DMS79 (cell line): ENCODE measurements at regions not wholly inside any gene's neighbourhood (a gene's known extent, or its start where the extent isn't known, plus 50 kb on each side); places are given as distances from the start of the nearest gene placed in this dataset.
"Not testable (repeated sequence)": the region's sequence is repeated elsewhere in the genome, so short reads cannot be mapped to it uniquely, and the experiment has no call there.

Experiments used
- DNase-seq: peaks from one replicate; lab custom pipeline; 2025; lab: John Stamatoyannopoulos, UW

DNA sequence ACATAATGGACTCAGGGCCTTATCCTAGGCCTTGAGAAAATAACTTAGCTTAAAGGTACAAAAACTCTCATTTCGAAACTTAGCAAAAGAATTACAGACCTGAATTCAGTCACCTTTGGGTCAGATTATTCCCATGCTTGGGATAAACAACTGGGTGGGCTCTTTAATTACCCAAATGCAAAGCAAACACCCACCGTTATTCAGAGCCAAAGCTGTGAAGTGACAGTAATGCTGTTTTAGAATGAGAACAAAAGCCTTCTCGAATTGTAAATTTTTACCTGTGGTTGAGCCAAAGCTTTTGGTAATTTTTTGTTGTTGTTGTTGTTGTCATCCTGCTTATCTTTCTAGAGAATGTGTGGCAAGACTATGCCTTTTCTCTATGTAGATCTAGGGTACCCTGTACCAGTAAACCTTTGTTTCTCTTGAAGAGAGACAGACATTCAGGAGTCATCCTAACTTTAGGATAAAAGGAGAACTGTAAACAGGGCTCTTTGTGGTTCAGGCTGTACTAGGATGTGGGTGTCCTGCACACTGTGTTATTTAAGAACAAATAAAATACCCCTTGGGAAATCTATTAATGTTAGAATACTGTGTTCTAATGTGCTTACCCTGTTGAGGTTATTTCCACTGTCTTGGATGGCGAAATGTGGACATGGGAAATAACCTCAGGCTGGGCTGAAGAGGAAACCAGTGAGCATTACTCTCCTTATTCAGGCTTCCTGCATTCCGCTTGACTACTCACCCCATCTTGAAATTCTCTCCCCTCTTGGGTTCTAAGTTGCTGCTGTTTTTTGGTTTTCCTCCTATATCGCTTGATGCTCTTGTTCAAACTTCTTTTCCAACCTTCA, 480.7 kb downstream of the CD83 start:
- no peak for DNase-seq

DNA sequence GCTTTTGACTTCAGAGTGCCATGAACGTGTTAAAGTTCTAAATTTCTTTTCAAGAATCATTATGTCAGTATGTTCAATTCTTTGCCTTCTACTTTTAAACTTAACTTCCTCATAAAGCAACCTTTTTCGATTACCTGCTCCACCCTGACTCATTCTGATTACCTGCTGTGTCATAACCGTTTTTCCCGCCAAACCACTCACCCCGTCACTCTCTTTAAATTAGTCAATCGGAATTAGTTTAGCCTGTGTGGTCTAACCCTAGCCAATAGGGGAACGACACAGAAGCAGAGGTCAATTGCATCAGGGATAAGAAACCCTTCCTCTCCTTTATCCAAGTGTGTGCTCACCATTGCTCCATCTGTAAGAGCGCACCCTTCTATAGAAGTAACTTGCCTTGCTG, 482.7 kb downstream of the CD83 start:
- DNase-seq, result not testable (repeated sequence)

GRCh38 chr6:14601490-14601889, 483.9 kb downstream of the CD83 start:
- DNase-seq, result no peak

GRCh38 chr6:14606353-14606752, 488.8 kb downstream of the CD83 start:
- no peak for DNase-seq

GRCh38 chr6:14610141-14610540, 492.6 kb downstream of the CD83 start:
- no peak for DNase-seq

- DNase-seq, result no peak
Observed at GRCh38 chr6:14612016-14612980, 494.7 kb downstream of the CD83 start.

- no peak for DNase-seq
Observed at GRCh38 chr6:14614631-14615030, 497.1 kb downstream of the CD83 start.

GRCh38 chr6:14616656-14617055, 499.1 kb downstream of the CD83 start:
- no peak for DNase-seq

GRCh38 chr6:14618759-14619418, 501.3 kb downstream of the CD83 start:
- DNase-seq, result no peak

- DNase-seq, result no peak
Observed at GRCh38 chr6:14619419-14619781, 501.8 kb downstream of the CD83 start.

DNA sequence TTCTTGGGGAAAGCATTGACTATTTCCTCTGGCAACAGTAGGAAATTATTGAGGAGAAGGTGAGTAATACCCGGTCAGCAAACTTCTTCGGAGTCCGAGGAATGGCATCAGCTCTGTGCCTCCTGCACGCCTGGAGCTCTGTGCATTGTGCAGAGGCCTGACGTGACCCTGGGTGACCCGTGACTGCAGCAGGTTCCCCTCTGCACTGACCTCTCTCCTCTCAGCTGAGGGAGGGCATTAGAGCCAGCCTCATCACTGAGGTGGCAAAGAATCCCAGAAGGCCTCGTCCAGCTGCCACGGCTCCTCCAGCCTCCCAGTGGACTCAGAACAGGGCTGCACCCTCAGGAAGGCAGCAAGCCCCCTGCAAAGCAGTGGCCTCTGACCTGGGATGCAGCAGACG, 502.9 kb downstream of the CD83 start:
- no peak for DNase-seq

GRCh38 chr6:14621518-14621917, 503.9 kb downstream of the CD83 start:
- DNase-seq, result no peak

GRCh38 chr6:14622085-14622484, 504.5 kb downstream of the CD83 start:
- no peak for DNase-seq

GRCh38 chr6:14622909-14623505, 505.4 kb downstream of the CD83 start:
- DNase-seq, result no peak

GRCh38 chr6:14625173-14625895, 507.8 kb downstream of the CD83 start:
- no peak for DNase-seq

DNA sequence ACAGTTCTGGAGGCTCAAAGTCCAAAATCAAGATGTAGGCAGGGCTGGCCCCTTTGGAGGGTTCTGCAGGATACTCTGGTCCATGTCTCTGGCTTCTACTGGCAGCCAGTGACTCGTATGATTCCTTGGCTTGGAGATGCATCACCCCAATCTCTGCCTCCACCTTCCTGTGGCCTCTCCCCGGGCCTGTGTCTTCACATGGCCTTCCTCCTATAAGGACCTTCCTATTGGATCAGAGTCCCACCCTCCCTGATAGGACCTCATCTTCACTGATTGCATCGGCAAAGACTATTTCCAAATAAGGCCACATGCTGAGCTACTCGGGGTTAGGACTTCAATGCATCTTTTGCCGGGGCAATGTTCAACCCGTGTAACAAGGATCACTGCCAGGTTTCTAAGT, 509.0 kb downstream of the CD83 start:
- DNase-seq, result no peak

DNA sequence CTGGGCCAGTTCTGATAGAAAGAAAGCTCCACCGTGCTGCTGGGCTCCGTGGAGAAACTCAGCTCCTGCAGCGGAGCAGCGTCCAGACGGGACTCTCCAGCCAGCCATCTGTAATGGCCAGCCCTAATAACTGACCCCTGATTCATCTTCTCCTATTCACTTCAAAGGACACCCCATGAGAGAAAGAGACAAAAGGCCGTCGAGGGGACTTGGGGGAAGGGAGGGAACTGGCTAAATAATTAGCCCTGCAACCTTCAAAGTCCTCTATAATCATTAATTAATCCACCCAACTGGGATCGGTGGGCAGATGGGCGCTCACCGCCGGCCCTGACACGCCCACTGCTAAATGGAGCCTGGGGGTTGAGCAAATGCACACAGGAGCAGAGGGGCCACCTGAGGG, 512.4 kb downstream of the CD83 start:
- no peak for DNase-seq

DNA sequence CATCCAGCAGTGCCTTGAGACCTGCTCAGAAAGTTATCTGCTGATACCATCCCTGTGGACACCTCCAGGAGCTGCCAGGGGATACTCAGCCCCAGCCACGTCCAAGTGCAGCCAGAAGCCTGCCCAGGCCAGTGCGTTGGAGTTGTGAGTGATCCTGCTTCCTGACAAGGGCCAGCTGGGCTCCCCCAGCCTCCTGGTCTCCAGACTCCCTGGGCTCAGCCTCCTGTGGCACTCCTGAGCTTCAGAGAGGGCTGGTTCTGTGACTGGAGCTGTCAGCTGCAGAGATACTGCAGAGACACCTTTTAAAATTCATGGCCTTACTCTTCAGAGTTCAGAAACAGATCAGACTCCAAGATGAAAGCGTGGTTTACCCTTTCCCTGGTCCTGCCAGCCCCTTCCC, 515.9 kb downstream of the CD83 start:
- no peak for DNase-seq

DNA sequence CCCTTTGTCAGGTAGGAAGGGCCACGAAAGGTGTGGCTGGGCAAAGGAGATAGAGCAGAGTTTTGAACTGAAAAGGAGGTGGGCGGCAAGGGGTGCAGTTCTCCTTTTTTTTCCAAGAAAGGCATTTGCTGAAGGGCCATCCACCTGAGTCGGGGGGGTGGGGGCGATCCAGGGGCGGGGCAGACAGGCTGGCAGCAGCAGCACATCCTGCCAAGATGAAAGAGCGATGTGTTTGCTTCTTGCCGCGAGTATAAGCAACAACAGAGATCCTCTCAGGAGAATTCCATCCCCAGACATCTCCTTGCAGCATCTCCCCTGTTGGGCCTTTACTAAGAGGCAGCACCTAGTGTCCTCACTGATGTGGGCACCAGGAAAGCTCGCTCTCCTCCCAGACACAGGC, 516.5 kb downstream of the CD83 start:
- DNase-seq, result no peak

DNA sequence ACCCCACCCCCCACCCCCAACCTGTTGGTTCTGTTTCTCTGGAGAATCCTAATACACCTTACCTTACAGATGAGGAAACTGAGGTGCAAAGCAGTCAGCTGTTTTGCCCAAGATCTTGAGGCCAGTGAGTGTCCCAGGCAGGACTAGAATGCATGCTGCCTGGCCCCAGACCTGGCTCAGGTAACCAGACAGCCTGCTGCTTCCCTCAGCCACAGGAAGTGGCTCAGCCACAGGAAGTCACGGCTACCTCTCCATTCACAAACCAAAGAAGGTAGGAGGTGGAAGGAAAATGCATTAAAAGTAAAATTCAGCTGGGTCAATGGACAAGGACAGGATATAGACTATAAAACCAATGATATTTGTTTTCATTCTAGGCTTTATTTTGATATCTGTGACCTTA, 517.6 kb downstream of the CD83 start:
- no peak for DNase-seq

DNA sequence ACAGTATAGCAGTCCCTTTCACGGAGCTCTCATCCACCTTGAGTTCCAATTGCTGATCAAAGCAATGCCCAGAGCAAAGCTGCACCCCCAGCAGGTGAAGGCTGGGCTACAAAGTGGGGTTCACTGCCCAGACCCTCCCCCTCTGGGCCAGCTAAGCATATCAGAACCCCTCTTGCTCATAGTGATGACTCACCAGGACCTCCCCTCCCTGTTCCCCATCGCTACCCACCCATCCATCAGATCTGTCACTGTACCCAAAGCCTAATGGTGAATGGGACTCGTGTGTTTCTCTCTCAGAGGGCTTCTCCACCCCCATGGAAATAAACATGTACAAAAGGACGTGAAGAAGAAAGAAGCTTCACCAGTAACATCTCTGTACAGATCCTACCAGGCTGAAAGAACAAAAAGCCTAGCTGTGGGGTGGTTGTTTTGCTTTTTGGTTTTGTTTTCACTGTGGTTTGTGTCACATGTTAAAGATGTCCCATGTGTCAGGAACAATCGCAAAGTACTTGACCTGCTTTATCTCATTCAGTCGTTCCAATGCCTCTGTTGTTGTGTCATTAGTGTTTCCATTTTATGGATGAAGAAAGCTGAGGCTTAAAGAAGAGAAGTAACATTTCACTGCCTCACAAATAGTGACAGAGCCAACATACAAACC, 518.5 kb downstream of the CD83 start:
- no peak for DNase-seq
